PC-3 (cell line): ENCODE measurements at regions not wholly inside any gene's neighbourhood (a gene's known extent, or its start where the extent isn't known, plus 50 kb on each side); places are given as distances from the start of the nearest gene placed in this dataset.

Experiments
- CTCF ChIP-seq: fragments of 300-600 bp; sonication (generic); conservative IDR thresholded peaks from 2 replicates; pipeline ENCODE4 v1.5.1; 2017; ENCODE audit warnings: antibody characterized with exemption, low read depth, mild to moderate bottlenecking, low read length
- EZH2 ChIP-seq: fragments of 300-600 bp; sonication (generic); IDR thresholded peaks from one replicate; pipeline ENCODE4 v1.6.1; 2017; ENCODE audit warnings: antibody characterized with exemption, mild to moderate bottlenecking, low read length; ENCODE audit not compliant: unreplicated experiment
- EZH2phosphoT487 ChIP-seq: fragments of 300-600 bp; sonication (generic); IDR thresholded peaks from 2 replicates; pipeline ENCODE4 v1.6.1; 2018; ENCODE audit warnings: mild to moderate bottlenecking, antibody characterized with exemption, low read length, borderline replicate concordance

- TF ChIP-seq CTCF: no peak
- no peak for TF ChIP-seq EZH2phosphoT487
- TF ChIP-seq EZH2: no peak
These were observed 86.4 kb upstream of the SLC4A7 start for GRCh38 chr3:27570421-27571106.
